ENCODE measurements at regions not wholly inside any gene's neighbourhood (a gene's known extent, or its start where the extent isn't known, plus 50 kb on each side); places are given as distances from the start of the nearest gene placed in this dataset.

- H3K27ac Mint-ChIP-seq: no peak overlapping the region
- peaks cover 2% of the 10 kb centered on the region for H3K27me3 Mint-ChIP-seq
- H3K36me3 Mint-ChIP-seq (ENCODE audit: insufficient read depth): no peaks in the 10 kb centered on the region
- peaks cover 16% of the 10 kb centered on the region for H3K4me1 Mint-ChIP-seq (ENCODE audit: low read depth)
- DNase-seq (ENCODE audit: low spot score, unreplicated experiment): no peak
- no peak for TF ChIP-seq CTCF (IDR thresholded peaks at IDR 0.05; ENCODE audit: unreplicated experiment)
- no peak overlapping the region for H3K4me3 Mint-ChIP-seq (ENCODE audit: low read depth)
- no peaks in the 10 kb centered on the region for H3K9me3 Mint-ChIP-seq (ENCODE audit: low read depth)
Measured at GRCh38 chr2:234296991-234297390, 199.9 kb downstream of the ARL4C start.

GRCh38 chr2:234293973-234294372, 202.9 kb downstream of the ARL4C start:
- no peak overlapping the region for H3K27ac Mint-ChIP-seq
- no peak overlapping the region for H3K4me3 Mint-ChIP-seq (ENCODE audit: low read depth)
- H3K4me1 Mint-ChIP-seq (ENCODE audit: low read depth): peaks cover 20% of the 10 kb centered on the region
- TF ChIP-seq CTCF (IDR thresholded peaks at IDR 0.05; ENCODE audit: unreplicated experiment): peak; percentile 23
- DNase-seq (ENCODE audit: low spot score, unreplicated experiment): no peak
- peaks cover 2% of the 10 kb centered on the region for H3K27me3 Mint-ChIP-seq
- no peaks in the 10 kb centered on the region for H3K9me3 Mint-ChIP-seq (ENCODE audit: low read depth)
- no peaks in the 10 kb centered on the region for H3K36me3 Mint-ChIP-seq (ENCODE audit: insufficient read depth)

GRCh38 chr2:234292962-234293243, 204.0 kb downstream of the ARL4C start:
- Mint-ChIP-seq H3K9me3 (ENCODE audit: low read depth) (no peaks in the 10 kb centered on the region), H3K4me1 (ENCODE audit: low read depth) (peaks cover 20% of the 10 kb centered on the region), H3K4me3 (ENCODE audit: low read depth) (no peak overlapping the region), H3K36me3 (ENCODE audit: insufficient read depth) (no peaks in the 10 kb centered on the region), H3K27me3 (peaks cover 2% of the 10 kb centered on the region), H3K27ac (no peak overlapping the region)
- no peak for DNase-seq (ENCODE audit: low spot score, unreplicated experiment)
- no peak for TF ChIP-seq CTCF (IDR thresholded peaks at IDR 0.05; ENCODE audit: unreplicated experiment)

DNA sequence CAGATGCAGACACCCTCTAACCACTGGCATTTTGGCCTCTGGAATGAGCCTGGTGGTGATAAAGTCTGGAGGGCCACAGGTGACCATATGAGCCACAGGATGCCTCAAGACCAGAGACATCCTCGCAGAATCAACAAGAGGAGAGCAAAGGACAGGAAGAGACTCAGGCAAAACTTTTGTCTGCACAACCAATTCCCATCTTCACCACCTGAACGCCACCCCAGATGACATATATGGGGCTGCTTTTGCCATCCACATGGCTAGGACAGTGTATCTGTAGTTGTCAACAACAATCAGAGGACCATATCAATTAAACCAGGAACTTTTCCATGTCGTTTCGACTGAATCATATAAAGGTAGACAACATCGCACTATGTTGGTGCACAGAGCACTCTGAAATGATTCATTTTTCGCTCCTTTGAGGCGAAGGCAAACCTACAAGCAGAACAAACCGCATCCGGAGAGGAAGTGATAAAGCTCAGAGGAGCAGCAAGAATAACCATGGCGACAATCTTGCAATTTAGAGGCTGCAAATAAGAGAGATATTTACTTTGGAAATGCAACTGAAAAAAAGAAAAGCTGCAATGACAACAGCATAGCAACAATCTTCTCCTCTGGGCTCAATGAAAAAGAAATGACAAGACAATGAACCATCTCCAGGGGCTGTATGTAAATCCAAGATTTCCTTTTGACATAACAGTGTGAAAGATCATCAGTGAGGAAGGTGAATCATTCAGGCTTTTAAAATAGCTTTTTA, 204.5 kb downstream of the ARL4C start:
- H3K27ac Mint-ChIP-seq: peak overlapping the region; percentile 82
- DNase-seq (ENCODE audit: low spot score, unreplicated experiment): no peak
- peaks cover 20% of the 10 kb centered on the region for H3K4me1 Mint-ChIP-seq (ENCODE audit: low read depth)
- H3K9me3 Mint-ChIP-seq (ENCODE audit: low read depth): no peaks in the 10 kb centered on the region
- H3K36me3 Mint-ChIP-seq (ENCODE audit: insufficient read depth): no peaks in the 10 kb centered on the region
- peaks cover 2% of the 10 kb centered on the region for H3K27me3 Mint-ChIP-seq
- H3K4me3 Mint-ChIP-seq (ENCODE audit: low read depth): no peak overlapping the region
- no peak for TF ChIP-seq CTCF (IDR thresholded peaks at IDR 0.05; ENCODE audit: unreplicated experiment)

DNA sequence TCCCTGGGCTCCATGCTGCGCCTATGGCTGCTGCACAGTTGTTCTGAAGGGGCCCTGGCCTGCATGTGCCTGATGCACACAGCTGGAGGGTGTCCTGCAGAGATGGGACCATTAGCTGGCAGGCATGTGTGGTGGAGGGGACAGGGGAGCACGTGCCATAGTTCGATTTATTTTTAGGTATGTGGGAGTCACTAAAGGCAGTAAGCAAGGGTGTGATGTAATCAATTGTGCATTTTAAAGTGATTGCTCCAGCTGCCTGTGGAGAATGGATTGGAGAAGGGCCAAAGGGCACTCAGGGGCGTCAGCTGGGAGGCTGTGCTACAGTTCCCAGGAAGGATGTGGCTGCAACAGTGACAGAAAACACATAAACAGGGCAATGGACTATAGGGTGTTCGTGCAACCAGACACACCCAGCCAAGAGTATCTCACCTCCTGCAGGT, 205.1 kb downstream of the ARL4C start:
- Mint-ChIP-seq H3K9me3 (ENCODE audit: low read depth) (no peaks in the 10 kb centered on the region), H3K4me1 (ENCODE audit: low read depth) (peaks cover 20% of the 10 kb centered on the region), H3K4me3 (ENCODE audit: low read depth) (peak overlapping the region; percentile 17), H3K36me3 (ENCODE audit: insufficient read depth) (no peaks in the 10 kb centered on the region), H3K27me3 (no peaks in the 10 kb centered on the region), H3K27ac (peak overlapping the region; percentile 82)
- TF ChIP-seq CTCF (IDR thresholded peaks at IDR 0.05; ENCODE audit: unreplicated experiment): no peak
- DNase-seq (ENCODE audit: low spot score, unreplicated experiment): no peak

All from progenitor cell of endocrine pancreas (in vitro differentiated cells).